ENCODE measurements at regions not wholly inside any gene's neighbourhood (a gene's known extent, or its start where the extent isn't known, plus 50 kb on each side); places are given as distances from the start of the nearest gene placed in this dataset.

DNA sequence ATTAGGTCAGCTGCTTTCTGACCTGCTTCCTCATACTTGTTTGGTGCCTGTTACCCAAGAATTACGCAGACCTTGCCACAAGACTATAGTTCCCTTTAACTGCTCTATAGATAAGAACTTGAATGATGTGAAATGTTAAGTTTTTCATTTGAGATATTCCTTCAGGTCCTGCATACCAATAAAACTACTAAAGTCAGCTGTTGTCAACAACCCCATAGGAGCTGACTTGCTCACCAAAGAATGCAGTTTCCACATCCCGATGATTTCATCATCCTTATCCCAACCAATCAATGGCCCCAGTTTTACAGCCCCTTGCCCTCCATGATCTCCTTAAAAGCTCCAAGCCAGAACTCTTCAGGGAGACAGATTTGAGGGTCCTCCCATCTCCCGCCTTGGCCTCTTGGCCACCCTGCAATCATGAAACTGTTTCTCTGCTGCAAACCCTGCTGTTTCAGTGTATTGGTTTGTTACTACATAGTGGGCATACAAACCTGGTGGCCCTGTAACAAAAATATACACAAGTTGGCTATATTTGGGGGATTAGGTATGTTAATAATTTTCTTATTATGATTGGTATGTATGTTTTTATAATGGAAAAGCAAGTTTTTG is 396.3 kb upstream of the CHST9 start:
- no peak overlapping the region for H3K4me3 ChIP-seq (ENCODE audit: low read length)
- TF ChIP-seq, protein P1, sequence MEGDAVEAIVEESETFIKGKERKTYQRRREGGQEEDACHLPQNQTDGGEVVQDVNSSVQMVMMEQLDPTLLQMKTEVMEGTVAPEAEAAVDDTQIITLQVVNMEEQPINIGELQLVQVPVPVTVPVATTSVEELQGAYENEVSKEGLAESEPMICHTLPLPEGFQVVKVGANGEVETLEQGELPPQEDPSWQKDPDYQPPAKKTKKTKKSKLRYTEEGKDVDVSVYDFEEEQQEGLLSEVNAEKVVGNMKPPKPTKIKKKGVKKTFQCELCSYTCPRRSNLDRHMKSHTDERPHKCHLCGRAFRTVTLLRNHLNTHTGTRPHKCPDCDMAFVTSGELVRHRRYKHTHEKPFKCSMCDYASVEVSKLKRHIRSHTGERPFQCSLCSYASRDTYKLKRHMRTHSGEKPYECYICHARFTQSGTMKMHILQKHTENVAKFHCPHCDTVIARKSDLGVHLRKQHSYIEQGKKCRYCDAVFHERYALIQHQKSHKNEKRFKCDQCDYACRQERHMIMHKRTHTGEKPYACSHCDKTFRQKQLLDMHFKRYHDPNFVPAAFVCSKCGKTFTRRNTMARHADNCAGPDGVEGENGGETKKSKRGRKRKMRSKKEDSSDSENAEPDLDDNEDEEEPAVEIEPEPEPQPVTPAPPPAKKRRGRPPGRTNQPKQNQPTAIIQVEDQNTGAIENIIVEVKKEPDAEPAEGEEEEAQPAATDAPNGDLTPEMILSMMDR (conservative IDR thresholded peaks at IDR 0.05; ENCODE audit: low read depth, low read length) = no peak
- no peak for DNase-seq (ENCODE audit: low read depth)

DNA sequence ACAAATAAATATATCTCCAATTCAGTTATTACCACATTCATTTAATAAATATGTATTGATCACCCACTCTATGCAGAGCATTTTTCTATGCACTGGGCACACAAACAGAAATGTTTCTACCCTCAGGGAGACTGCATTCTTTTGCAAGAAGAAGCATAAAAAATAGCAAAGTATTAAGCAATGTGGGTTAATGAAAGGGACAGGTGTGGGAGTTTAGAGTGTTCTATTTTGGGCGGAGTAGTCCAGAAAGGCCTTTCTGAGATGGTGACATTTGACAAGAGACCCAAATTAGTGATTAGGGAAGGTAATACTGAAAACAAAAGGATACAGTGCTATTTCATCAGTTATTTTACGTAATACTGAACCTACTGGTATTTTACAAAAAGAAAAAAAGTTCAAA is 394.3 kb upstream of the CHST9 start:
- TF ChIP-seq, protein P1 (conservative IDR thresholded peaks at IDR 0.05; ENCODE audit: low read depth, low read length) = no peak
- no peak for DNase-seq (ENCODE audit: low read depth)
- no peak overlapping the region for H3K4me3 ChIP-seq (ENCODE audit: low read length)

DNA sequence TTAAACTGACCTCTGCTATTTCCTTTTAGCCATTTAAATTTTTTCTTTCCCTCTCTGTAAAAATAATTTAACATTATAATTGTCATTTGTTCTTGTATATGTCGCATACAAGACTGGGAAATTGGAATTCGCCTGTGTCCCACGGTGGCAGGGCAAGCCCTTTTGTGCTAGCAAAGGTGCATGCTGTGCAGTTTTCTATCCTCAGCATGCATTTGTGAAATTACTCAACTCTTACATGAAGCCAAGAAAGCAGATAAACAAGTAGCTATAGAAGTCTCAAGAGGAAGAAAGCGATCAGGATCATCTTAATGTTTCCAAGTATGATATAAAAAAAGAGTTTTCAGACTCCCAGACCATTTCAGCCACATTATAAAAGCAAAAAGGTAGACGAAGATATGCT is 392.6 kb upstream of the CHST9 start:
- TF ChIP-seq, protein P1 (conservative IDR thresholded peaks at IDR 0.05; ENCODE audit: low read depth, low read length) = no peak

DNA sequence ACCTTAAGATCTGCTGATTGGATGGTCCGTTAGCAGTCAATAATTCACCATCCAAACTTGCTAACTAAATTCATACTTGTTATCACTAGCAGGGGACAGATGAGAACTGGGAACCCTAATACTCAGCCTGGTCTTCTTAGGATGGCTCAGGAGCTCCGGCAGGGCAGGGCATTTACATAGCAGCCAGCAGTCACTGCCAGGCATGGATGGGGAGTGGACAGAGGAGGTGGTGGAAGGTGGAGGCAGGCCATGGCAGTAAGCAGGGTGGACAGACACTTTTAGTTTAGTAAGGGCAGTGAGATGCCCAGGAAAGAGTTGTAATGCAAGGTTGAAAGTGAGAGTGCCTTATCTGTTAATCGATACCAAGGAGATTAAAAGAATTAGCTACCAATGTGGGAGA is 392.2 kb upstream of the CHST9 start:
- TF ChIP-seq, protein P1 (conservative IDR thresholded peaks at IDR 0.05; ENCODE audit: low read depth, low read length) = no peak
- no peak overlapping the region for H3K4me3 ChIP-seq (ENCODE audit: low read length)
- DNase-seq (ENCODE audit: low read depth) = no peak

More for the DNA sequence above, 392.6 kb upstream of the CHST9 start:
- H3K4me3 ChIP-seq (ENCODE audit: low read length) = no peak overlapping the region
- DNase-seq (ENCODE audit: low read depth) = no peak

DNA sequence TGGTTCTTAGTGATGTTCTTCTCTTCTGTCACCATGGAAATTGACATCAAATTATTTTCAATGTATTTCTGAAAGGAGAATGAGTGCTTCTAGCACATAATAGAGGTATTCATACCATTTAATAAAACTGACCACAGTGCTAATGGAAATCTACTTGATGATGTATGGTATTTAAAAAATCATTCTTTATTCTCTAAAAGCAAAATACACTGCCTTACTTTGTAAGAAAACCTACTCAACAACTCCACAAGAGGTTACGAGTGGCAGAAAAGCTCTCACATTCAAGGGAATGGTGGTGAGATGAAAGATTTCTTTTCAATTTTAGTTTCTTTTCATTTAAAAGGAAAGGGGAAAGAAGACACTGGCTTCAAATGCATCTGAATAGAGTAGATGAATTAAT is 382.3 kb upstream of the CHST9 start:
- DNase-seq (ENCODE audit: low read depth) = no peak
- TF ChIP-seq, protein P1 (conservative IDR thresholded peaks at IDR 0.05; ENCODE audit: low read depth, low read length) = no peak
- no peak overlapping the region for H3K4me3 ChIP-seq (ENCODE audit: low read length)

DNA sequence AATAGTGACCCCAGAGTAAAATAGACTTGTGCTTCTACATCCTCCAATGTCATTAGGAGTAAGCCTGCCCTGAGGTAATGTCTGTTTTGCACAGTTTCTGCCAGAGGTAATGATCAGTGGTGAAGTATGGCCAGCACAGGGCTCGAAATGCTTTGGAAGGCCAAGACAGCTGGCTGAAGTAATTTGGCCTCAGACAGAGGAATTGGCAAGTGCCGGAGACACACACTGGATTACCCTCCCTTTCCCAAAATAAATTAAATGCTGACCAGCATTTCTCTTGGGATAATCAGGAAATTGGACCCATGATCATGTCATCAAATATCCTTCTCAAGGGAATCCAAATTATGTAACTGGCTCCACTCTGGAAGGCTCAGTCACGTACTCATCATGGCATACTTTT is 379.0 kb upstream of the CHST9 start:
- H3K4me3 ChIP-seq (ENCODE audit: low read length) = no peak overlapping the region
- TF ChIP-seq, protein P1 (conservative IDR thresholded peaks at IDR 0.05; ENCODE audit: low read depth, low read length) = no peak
- no peak for DNase-seq (ENCODE audit: low read depth)

DNA sequence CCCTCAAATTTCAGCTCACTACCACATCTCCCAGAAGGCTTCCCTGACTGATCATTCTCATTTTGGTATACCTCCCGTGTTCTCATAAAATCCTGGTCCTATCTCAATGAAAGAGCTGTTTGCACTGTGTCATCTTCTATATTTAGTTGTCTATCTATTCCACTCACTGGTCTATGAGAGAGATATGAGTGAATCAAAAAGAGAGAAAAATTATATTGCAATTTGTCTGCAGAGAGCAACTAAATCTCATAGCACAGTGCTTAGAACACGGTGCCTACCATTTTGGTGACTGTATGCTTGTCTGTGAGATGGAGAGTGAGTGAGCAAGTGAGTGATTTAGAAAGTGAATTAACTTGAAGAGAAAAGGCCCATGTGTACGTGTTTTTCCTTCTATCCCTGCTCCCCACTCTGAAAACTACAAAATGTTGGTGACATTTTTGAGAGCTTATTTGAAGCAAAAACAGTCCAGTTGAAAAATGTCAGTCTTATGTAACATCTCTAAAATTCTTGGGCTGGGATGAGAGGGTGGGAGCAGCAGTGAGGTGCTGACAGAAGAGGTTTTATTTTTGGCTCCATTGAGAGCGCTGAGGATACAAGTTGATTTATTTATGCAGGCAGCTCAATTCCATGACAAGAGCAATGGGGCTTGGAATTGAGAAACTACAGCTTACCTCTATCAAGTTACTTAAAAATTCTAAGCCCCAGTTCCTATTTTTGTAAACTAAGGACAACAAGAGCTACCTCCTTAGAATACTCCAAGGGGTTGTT is 373.5 kb upstream of the CHST9 start:
- H3K4me3 ChIP-seq (ENCODE audit: low read length) = no peak overlapping the region
- no peak for DNase-seq (ENCODE audit: low read depth)
- TF ChIP-seq, protein P1 (conservative IDR thresholded peaks at IDR 0.05; ENCODE audit: low read depth, low read length) = no peak

Measured in retinal pigment epithelial cell (primary cell).